Posterior cingulate gyrus (tissue), 11 donors: ENCODE measurements at regions not wholly inside any gene's neighbourhood (a gene's known extent, or its start where the extent isn't known, plus 50 kb on each side); places are given as distances from the start of the nearest gene placed in this dataset.

Source experiments
- DNase-seq, 10 donors: peaks; one replicate each; pipeline versions ENCODE4 v3.0.0 to v3.0.0-alpha.2; 2020 to 2021; ENCODE audit warnings: mixed read lengths in 3 of 10
- intact Hi-C: fragments of 100-400 bp; cut with DNase I; formaldehyde crosslinking; loops from one replicate; pipeline ENCODE4 v1.15.1; 2023

DNA sequence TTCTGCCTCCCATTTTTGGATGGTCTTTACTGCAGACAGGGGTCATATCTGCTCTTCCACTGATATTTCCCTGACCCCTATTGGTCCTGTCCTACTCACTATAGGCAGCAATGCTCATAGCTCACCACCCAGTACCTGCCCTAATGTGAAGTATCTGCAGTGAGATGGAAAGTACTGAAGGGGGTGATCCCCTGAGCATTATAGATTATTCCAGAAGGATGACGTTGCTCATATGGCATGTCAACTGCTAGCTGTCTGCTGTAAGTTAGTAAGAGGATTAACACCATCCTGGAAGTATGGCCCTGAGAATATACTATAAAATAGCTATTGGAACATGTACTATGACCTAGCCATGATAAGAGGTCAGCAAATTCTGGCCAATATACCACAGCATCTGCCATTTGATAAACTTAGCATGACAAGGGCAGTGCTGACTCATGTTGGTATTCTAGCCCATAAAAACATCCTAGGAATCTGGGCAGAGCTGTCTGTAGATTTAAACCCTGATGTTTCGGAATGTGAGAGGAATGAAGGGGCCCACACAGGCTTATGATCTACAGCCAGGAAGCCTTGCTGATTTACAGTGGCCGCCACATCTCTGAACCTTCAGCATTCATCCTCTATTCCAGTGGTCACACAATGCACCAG, 451.4 kb downstream of the TNS1 start:
- no peak for DNase-seq
- intact Hi-C loops, result no loop called here

- no peak for DNase-seq
- intact Hi-C loops, result no loop called here
These were observed 463.7 kb downstream of the TNS1 start for GRCh38 chr2:217539126-217539525.

GRCh38 chr2:217538719-217539118, 464.1 kb downstream of the TNS1 start:
- intact Hi-C loops, result no loop called here
- DNase-seq, result no peak

GRCh38 chr2:217535957-217536708, 466.7 kb downstream of the TNS1 start:
- intact Hi-C loops, result no loop called here
- DNase-seq, result no peak

- intact Hi-C loops, result no loop called here
- DNase-seq, result no peak
These were observed 472.3 kb downstream of the TNS1 start for GRCh38 chr2:217530392-217531090.

GRCh38 chr2:217529271-217529670, 473.5 kb downstream of the TNS1 start:
- intact Hi-C loops, result no loop called here

GRCh38 chr2:217527590-217528202, 475.1 kb downstream of the TNS1 start:
- DNase-seq, result no peak
- intact Hi-C loops, result no loop called here

More at GRCh38 chr2:217529271-217529670, 473.5 kb downstream of the TNS1 start:
- DNase-seq, result no peak

- DNase-seq, result no peak
- intact Hi-C loops, result no loop called here
These were observed 477.7 kb downstream of the TNS1 start for GRCh38 chr2:217525076-217525475.

DNA sequence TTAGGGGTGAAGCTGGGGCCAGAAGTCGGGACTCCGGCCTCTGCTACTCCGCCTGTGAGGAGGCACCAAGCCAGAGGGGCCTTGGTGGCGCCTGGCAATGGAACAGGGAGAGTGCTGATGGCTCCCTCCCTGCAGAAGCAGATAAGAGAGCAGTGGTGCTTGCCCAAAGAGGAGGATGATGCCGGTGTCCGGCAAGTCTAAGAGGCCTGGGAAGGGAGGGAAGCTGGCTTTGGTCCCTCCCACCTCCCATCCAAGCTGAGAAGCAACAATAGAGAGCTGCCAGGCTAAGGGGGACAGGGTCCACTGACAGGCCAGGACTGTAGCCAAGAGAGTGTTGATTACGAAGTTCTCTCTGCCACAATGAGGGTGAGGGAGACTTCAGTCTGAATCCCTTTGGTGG, 479.5 kb downstream of the TNS1 start:
- DNase-seq, result peak in 1 of 10 donors; percentile 72
- intact Hi-C loops, result no loop called here

DNA sequence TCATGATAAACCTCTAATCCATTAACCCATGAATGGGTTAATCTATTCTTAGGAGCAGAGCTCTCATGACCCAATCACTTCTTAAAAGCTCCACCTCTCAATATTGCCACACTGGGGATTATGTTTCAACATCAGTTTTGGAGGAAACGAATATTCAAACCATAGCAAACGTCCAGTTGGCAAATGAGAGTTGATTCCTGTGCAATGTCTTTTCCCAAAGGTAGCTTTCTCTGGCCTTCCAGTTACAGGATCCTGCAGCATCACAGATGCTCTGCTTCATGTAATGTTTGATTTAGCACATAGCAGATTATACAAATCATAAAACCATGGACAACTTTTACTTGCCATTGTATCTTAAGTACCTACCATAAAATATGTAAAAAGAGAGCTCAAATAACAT, 481.0 kb downstream of the TNS1 start:
- DNase-seq, result no peak
- intact Hi-C loops, result no loop called here

GRCh38 chr2:217520356-217521010, 482.3 kb downstream of the TNS1 start:
- intact Hi-C loops, result no loop called here
- no peak for DNase-seq

DNA sequence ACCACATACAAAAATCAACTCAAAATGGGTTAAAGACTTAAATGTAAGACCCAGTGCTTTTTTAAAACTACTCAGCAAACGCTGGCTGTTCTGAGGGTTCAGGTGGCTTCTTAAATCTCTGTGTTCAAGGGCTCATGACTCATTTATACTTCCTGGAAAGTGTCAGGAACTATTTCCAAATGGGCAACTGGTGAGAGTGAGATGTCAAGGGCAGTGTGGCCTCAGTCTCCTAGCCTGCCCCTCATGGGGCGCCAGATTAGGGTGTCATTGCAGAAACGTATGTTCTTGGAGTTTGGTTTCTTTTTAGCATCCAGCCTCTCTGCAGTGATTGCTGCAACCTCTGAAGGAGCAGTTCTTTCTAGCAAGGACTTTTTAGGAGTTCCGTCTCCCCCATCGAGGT, 485.4 kb downstream of the TNS1 start:
- DNase-seq, result no peak
- intact Hi-C loops, result loop anchor here (10.0 kb wide), 1 partner anchor 1003 kb away; no protein-coding TSS in a partner anchor

- intact Hi-C loops, result loop anchor here (10.0 kb wide), 1 partner anchor 1001 kb away; no protein-coding TSS in a partner anchor
- no peak for DNase-seq
These were observed 487.0 kb downstream of the TNS1 start for GRCh38 chr2:217515615-217516309.

- intact Hi-C loops, result loop anchor here (5.0 to 10.0 kb wide), 4 partner anchors 199 to 998 kb away; partner anchors contain the start of gene IGFBP5
- no peak for DNase-seq
These were observed 489.5 kb downstream of the TNS1 start for GRCh38 chr2:217513258-217513657.

DNA sequence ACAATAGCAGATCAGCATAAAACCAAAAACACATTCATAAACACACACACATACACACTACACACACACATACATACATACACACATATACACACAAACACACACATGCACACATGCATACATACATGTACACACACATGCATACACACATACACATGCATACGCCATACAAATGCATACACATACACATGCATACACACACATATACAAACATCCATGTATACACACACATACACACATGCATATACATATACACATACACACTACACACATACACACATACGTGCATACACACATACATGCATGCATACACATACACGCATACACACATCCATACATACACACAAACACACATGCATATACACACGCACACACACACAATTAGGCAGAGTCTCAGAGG, 490.1 kb downstream of the TNS1 start:
- intact Hi-C loops, result loop anchor here (5.0 to 10.0 kb wide), 4 partner anchors 200 to 998 kb away; partner anchors contain the start of gene IGFBP5
- DNase-seq, result no peak

GRCh38 chr2:217512259-217512658, 490.5 kb downstream of the TNS1 start:
- DNase-seq, result no peak
- intact Hi-C loops, result loop anchor here (5.0 to 10.0 kb wide), 4 partner anchors 200 to 997 kb away; partner anchors contain the start of gene IGFBP5

DNA sequence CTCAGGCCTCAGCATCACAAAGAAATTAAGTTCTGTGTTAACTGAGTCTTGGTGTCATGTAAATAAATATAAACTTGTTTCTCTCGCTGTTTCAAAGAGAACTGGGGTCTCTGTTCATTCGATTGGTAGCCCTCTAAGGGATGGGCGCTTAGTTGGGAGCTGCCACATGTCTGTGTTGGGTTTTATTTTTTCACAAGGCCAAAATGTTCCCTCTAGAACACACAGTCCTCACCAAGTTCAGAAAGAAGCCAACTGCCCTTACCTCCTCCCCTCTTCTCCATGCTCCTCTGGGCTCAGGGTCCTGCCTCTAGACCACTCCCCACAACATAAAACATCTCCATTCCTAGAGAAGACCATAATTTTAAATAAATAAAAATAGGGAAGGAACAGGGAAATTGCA, 490.9 kb downstream of the TNS1 start:
- intact Hi-C loops, result loop anchor here (5.0 to 10.0 kb wide), 4 partner anchors 200 to 997 kb away; partner anchors contain the start of gene IGFBP5
- DNase-seq, result no peak

DNA sequence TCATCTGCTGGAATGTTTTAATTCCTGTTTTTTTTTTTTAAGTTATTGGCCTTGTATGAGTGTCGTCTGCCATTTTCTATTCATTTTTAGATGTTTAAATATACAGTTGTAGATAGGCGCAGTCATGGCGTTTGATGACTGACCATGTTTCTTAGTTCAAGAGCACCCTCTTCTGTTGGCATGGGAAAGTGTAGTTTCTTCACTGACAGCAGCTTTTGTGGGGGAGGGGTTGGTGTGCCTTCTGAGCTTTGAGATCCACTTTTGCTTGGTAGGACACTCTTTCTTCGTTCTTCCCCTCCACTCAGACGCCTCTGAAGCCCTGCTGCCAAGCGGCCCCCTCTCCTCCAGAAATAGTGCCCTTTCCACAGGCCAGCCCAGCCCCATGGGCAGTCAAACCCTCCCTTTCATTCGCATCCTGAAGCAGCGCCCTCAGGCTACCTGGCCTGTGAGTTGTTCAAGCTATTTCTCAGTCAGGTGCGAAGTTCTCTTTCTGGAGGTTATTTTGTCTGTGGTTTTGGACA, 492.0 kb downstream of the TNS1 start:
- peak in 7 of 10 donors; percentile 29 to 87 (median 52) for DNase-seq
- intact Hi-C loops, result loop anchor here (1.0 to 10.0 kb wide), 5 partner anchors 201 to 996 kb away; partner anchors contain the start of gene IGFBP5

DNA sequence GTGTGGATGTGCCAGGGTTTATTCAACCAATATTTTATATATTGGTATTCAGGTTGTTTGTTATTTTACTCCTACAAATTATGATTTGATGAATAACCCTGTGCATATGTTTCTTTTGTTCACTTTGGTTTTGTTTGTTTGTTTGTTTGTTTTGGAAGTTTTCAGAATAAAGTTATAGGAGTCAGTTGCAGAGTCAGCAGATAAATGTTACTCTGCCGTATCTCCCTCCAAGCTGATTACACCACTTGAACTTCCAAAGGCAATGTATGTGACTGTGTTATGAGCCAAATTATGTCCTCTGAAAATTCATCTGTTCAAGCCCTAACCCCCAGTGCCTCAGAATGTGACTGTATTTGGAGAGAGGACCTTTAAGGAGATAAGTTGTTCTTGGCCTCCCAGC, 497.5 kb downstream of the TNS1 start:
- DNase-seq, result no peak
- intact Hi-C loops, result no loop called here
